NB4 (cell line): ENCODE measurements at regions not wholly inside any gene's neighbourhood (a gene's known extent, or its start where the extent isn't known, plus 50 kb on each side); places are given as distances from the start of the nearest gene placed in this dataset.

ENCODE experiments used
- DNase-seq: peaks from one replicate; pipeline ENCODE4 v3.0.0; 2010; ENCODE audit warnings: low read depth
- H3K4me3 ChIP-seq: one replicate; pipeline ENCODE4 v1.5.1; 2011; ENCODE audit warnings: mild to moderate bottlenecking, low read depth, low read length, moderate library complexity
- MYC ChIP-seq: IDR thresholded peaks from 2 replicates; pipeline ENCODE4 v1.6.1; 2011; ENCODE audit warnings: low read depth, low read length
- POLR2A ChIP-seq: IDR thresholded peaks from 2 replicates; pipeline ENCODE4 v1.6.1; 2011; ENCODE audit warnings: mild to moderate bottlenecking; ENCODE audit not compliant: insufficient read length; ENCODE audit errors: extremely low read depth
- TF ChIP-seq, protein P1 (sequence below): IDR thresholded peaks from one replicate; pipeline ENCODE4 v1.5.1; 2012; ENCODE audit warnings: low read depth, low read length
- TF ChIP-seq, protein P2 (sequence below): IDR thresholded peaks from 2 replicates; pipeline ENCODE4 v1.6.1; 2011; ENCODE audit warnings: low read depth, low read length

DNA sequence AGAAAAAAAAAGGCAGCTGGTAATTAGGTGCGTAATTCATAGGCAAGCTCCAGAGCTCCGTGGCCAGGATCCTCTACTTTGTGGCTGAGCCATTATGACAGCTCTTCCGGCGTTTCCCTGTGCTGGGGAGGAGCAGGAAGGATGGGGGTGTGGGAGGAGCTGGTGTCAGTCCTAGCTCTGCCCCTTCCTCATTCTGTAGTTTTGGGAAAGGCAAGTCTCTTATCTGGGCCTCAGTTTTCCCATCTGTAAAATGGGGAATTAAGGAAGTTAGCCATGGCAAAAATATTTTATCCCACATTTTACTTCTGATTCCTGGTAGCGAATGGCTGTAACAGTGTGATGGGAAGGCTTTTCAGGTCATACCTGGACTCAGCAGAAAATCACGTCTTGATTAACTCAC is 81.1 kb downstream of the SEC61B start:
- no peak overlapping the region for H3K4me3 ChIP-seq
- peak; percentile 66 for DNase-seq
- TF ChIP-seq, protein P1, sequence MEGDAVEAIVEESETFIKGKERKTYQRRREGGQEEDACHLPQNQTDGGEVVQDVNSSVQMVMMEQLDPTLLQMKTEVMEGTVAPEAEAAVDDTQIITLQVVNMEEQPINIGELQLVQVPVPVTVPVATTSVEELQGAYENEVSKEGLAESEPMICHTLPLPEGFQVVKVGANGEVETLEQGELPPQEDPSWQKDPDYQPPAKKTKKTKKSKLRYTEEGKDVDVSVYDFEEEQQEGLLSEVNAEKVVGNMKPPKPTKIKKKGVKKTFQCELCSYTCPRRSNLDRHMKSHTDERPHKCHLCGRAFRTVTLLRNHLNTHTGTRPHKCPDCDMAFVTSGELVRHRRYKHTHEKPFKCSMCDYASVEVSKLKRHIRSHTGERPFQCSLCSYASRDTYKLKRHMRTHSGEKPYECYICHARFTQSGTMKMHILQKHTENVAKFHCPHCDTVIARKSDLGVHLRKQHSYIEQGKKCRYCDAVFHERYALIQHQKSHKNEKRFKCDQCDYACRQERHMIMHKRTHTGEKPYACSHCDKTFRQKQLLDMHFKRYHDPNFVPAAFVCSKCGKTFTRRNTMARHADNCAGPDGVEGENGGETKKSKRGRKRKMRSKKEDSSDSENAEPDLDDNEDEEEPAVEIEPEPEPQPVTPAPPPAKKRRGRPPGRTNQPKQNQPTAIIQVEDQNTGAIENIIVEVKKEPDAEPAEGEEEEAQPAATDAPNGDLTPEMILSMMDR: no peak
- TF ChIP-seq, protein P2, sequence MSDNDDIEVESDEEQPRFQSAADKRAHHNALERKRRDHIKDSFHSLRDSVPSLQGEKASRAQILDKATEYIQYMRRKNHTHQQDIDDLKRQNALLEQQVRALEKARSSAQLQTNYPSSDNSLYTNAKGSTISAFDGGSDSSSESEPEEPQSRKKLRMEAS: no peak
- TF ChIP-seq POLR2A (no peak), MYC (no peak)

DNA sequence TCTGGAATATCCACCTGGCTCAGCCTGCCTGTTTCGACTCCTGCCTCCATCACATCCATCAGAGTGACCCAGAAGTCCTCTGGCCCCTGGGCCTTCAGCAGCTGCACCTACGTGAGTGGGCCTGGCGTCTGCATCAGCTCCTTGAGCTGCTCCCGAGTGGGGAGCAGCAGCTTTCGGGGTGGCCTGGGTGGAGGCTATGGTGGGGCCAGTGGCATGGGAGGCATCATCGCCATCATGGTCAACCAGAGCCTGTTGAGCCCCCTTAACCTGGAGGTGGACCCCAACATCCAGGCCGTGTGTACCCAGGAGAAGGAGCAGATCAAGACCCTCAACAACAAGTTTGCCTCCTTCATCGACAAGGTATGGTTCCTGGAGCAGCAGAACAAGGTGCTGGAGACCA is 83.0 kb downstream of the SEC61B start:
- no peak overlapping the region for H3K4me3 ChIP-seq
- DNase-seq: no peak
- TF ChIP-seq, protein P2: no peak
- TF ChIP-seq, protein P1: no peak
- no peak for TF ChIP-seq POLR2A
- no peak for TF ChIP-seq MYC

DNA sequence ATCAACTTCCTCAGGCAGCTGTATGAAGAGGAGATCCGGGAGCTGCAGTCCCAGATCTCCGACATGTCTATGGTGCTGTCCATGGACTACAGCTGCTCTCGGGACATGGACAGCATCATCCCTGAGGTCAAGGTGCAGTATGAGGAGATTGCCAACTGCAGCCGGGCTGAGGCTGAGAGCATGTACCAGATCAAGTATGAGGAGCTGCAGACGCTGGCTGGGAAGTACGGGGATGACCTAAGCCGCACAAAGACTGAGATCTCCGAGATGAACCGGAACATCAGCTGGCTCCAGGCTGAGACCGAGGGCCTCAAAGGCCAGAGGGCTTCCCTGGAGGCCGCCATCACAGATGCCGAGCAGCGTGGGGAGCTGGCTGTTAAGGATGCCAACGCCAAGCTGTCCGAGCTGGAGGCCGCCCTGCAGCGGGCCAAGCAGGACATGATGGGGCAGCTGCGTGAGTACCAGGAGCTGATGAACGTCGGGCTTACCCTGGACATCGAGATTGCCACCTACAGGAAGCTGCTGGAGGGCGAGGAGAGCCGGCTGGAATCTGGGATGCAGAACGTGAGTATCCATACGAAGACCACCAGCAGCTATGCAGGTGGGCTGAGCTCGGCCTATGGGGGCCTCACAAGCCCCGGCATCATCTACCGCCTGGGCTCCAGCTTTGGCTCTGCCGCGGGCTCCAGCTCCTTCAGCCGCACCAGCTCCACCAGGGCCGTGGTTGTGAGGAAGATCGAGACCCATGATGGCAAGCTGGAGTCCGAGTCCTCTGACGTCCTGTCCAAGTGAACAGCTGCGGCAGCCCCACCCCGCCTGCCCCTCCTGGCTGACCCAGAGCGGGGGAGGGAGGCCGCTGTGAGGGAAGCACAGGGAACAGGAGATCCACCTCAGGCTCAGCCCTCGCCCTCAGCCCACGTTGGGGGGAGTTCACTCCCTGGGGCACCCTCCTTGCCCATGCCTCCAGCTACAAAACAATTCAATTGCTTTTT is 84.0 kb downstream of the SEC61B start:
- TF ChIP-seq, protein P1: no peak
- TF ChIP-seq, protein P2: no peak
- TF ChIP-seq POLR2A (no peak), MYC (no peak)
- no peak for DNase-seq
- H3K4me3 ChIP-seq: no peak overlapping the region

DNA sequence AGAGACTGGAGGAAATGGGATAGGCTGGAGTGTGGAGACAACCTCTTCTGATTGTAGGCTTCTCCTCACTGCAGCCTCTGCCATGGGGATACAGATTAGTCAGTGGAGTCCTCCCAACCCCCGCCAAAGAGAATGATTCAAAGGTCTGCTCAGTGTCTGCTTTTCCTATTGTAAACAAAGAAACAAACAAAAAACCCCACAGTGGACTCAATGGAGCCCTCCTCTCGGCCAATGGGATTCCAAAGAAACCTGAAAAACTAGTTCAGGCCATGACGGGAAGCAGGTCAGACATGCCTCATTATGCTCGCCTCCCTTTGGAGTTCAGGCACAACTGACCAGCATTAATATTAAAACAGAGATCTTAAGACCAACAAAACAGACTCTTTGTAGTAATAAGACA is 85.8 kb downstream of the SEC61B start:
- H3K4me3 ChIP-seq: no peak overlapping the region
- TF ChIP-seq POLR2A (no peak), MYC (no peak)
- TF ChIP-seq, protein P1: no peak
- TF ChIP-seq, protein P2: no peak
- no peak for DNase-seq

DNA sequence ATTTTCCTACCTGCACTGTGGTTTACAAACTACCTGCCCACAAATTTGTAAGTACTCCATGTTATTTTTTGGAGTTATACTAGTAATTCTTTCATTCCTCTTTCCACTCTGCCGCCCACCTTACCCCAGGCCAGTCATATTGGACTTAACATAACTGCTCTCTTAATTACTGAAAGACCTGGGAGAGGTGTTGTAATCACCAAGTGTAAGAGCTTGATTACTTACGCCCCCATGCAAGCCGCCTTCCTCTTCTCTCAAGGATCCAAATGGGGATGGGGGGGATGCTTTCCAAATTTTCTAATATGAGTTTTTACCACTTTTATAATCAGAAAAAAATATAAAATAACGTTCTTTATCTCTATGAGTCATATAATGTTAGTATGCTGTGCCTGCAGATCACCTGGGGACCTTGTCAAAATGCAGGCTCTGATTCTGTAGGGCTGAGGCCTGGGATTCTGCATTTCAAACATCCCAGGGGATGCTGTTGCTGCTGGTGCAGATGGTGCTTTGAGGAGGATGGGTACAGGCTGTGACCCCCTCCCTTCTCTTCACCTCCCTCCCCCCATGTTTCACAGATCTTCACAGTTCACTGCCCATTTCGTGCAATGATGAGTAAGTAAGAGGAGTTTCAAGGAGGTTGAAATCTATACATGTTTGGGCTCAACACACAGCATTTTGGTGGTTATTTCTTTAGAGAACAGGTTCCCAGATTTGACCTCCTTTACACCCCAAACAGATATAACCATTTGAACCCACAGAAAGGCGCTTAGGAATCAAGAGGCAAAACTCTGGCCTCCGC is 87.3 kb downstream of the SEC61B start:
- DNase-seq: no peak
- no peak overlapping the region for H3K4me3 ChIP-seq
- TF ChIP-seq POLR2A (no peak), MYC (no peak)
- TF ChIP-seq, protein P2: no peak
- TF ChIP-seq, protein P1: no peak
